ENCODE measurements at regions not wholly inside any gene's neighbourhood (a gene's known extent, or its start where the extent isn't known, plus 50 kb on each side); places are given as distances from the start of the nearest gene placed in this dataset.
"Not testable (repeated sequence)": the region's sequence is repeated elsewhere in the genome, so short reads cannot be mapped to it uniquely, and the experiment has no call there.

DNA sequence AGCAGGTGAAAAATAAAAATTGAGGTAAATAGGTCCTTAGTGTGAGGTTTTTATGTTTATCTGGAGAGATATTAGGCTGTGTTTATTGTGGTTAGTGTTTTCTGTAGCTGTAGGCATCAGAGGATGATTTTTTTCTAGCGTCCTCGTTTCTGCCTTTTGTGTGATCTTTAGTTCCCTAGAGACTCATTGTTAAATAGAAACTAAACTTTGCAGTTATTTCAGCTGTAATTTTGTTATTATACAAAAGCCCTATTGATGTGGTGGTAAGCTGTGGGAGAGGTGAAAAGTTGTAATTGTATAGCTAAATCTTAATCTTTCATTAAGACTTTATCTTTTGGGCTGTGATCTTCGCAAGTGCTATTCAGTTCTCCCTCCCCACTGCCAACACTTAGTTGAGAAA lies 340.3 kb downstream of the CYLC2 start:
- Mint-ChIP-seq H3K4me1 (no peaks in the 10 kb centered on the region), H3K27ac (no peak overlapping the region), H3K9me3 (peaks cover 0 to 5% (median 3%) of the 10 kb centered on the region in 7 donors), H3K27me3 (ENCODE audit: low read depth in 3 of 3) (peaks cover 0 to 1% (median 0%) of the 10 kb centered on the region in 3 donors), H3K4me3 (no peak overlapping the region), H3K36me3 (no peaks in the 10 kb centered on the region)
- Histone ChIP-seq H3K4me2 (replicated peaks; ENCODE audit: extremely low read depth, low read length, poor library complexity, severe bottlenecking) (no peak overlapping the region), H4K20me1 (ENCODE audit: insufficient read depth, low read length) (no peaks in the 10 kb centered on the region), H3K4me3 (replicated peaks in 1 of 3; ENCODE audit: low read depth in 2 of 3, low read length in 3 of 3) (no peak overlapping the region), H2AFZ (ENCODE audit: insufficient read depth, low read depth, low read length, poor library complexity, severe bottlenecking) (no peak overlapping the region), H3K4me1 (ENCODE audit: control insufficient read depth in 1 of 2, insufficient read depth in 2 of 2, low read length in 2 of 2) (no peaks in the 10 kb centered on the region), H3K27ac (ENCODE audit: low read depth in 1 of 2, low read length in 2 of 2) (no peak overlapping the region), H3K9me3 (replicated peaks in 1 of 2; ENCODE audit: control insufficient read depth in 1 of 2, insufficient read depth in 1 of 2, low read length in 2 of 2) (no peaks in the 10 kb centered on the region), H3K79me2 (ENCODE audit: insufficient read depth, low read length) (no peaks in the 10 kb centered on the region), H3K9ac (ENCODE audit: insufficient read depth, low read length, poor library complexity, severe bottlenecking) (no peak overlapping the region), H3K27me3 (ENCODE audit: control insufficient read depth in 2 of 2, insufficient read depth in 2 of 2, low read length in 2 of 2) (no peaks in the 10 kb centered on the region), H3K36me3 (replicated peaks in 1 of 2; ENCODE audit: control insufficient read depth in 1 of 2, insufficient read depth in 2 of 2, low read length in 2 of 2) (no peaks in the 10 kb centered on the region)
- WGBS (ENCODE audit: insufficient coverage): no CpG with 5 or more reads among the region's 3 CpGs
- intact Hi-C loops (cut with micrococcal nuclease): no loop called here
- DNase-seq: no peak
- TF ChIP-seq, protein P1, sequence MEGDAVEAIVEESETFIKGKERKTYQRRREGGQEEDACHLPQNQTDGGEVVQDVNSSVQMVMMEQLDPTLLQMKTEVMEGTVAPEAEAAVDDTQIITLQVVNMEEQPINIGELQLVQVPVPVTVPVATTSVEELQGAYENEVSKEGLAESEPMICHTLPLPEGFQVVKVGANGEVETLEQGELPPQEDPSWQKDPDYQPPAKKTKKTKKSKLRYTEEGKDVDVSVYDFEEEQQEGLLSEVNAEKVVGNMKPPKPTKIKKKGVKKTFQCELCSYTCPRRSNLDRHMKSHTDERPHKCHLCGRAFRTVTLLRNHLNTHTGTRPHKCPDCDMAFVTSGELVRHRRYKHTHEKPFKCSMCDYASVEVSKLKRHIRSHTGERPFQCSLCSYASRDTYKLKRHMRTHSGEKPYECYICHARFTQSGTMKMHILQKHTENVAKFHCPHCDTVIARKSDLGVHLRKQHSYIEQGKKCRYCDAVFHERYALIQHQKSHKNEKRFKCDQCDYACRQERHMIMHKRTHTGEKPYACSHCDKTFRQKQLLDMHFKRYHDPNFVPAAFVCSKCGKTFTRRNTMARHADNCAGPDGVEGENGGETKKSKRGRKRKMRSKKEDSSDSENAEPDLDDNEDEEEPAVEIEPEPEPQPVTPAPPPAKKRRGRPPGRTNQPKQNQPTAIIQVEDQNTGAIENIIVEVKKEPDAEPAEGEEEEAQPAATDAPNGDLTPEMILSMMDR (IDR thresholded peaks at IDR 0.05): no peak

GRCh38 chr9:103355000-103355399 lies 359.9 kb downstream of the CYLC2 start:
- Histone ChIP-seq H3K27me3 (ENCODE audit: control insufficient read depth in 2 of 2, insufficient read depth in 2 of 2, low read length in 2 of 2) (no peaks in the 10 kb centered on the region), H3K4me3 (replicated peaks in 1 of 3; ENCODE audit: low read depth in 2 of 3, low read length in 3 of 3) (no peak overlapping the region), H3K9me3 (replicated peaks in 1 of 2; ENCODE audit: control insufficient read depth in 1 of 2, insufficient read depth in 1 of 2, low read length in 2 of 2) (peaks cover 6 to 9% of the 10 kb centered on the region in 2 donors), H4K20me1 (ENCODE audit: insufficient read depth, low read length) (no peaks in the 10 kb centered on the region), H3K36me3 (replicated peaks in 1 of 2; ENCODE audit: control insufficient read depth in 1 of 2, insufficient read depth in 2 of 2, low read length in 2 of 2) (no peaks in the 10 kb centered on the region), H3K79me2 (ENCODE audit: insufficient read depth, low read length) (no peaks in the 10 kb centered on the region), H3K27ac (ENCODE audit: low read depth in 1 of 2, low read length in 2 of 2) (no peak overlapping the region), H3K4me1 (ENCODE audit: control insufficient read depth in 1 of 2, insufficient read depth in 2 of 2, low read length in 2 of 2) (no peaks in the 10 kb centered on the region), H3K4me2 (replicated peaks; ENCODE audit: extremely low read depth, low read length, poor library complexity, severe bottlenecking) (no peak overlapping the region), H2AFZ (ENCODE audit: insufficient read depth, low read depth, low read length, poor library complexity, severe bottlenecking) (no peak overlapping the region), H3K9ac (ENCODE audit: insufficient read depth, low read length, poor library complexity, severe bottlenecking) (no peak overlapping the region)
- Mint-ChIP-seq H3K27me3 (ENCODE audit: low read depth in 3 of 3) (peaks cover 0 to 2% (median 0%) of the 10 kb centered on the region in 3 donors), H3K9me3 (peaks cover 2 to 15% (median 6%) of the 10 kb centered on the region in 7 donors), H3K4me3 (no peak overlapping the region), H3K36me3 (no peaks in the 10 kb centered on the region), H3K4me1 (no peaks in the 10 kb centered on the region), H3K27ac (no peak overlapping the region)
- no peak for DNase-seq
- TF ChIP-seq, protein P1 (IDR thresholded peaks at IDR 0.05): no peak
- intact Hi-C loops (cut with micrococcal nuclease): no loop called here
- no CpG with 5 or more reads among the region's 2 CpGs for WGBS (ENCODE audit: insufficient coverage)

DNA sequence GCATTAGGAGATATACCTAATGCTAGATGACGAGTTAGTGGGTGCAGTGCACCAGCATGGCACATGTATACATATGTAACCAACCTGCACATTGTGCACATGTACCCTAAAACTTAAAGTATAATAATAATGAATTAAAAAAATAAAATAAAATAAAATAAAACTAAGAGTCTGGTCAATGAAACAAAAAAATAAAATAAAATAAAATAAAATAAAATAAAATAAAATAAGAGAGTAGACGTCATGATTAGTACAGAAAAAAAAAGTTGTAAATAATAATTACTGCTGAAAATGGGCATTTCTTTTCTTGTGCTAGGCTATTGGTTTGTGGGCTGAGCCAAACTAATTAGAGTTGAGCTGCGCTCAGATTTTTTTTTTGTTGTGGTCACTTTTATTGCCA lies 362.8 kb downstream of the CYLC2 start:
- H3K27ac Mint-ChIP-seq; H3K4me1 ChIP-seq (ENCODE audit: control insufficient read depth in 1 of 2, insufficient read depth in 2 of 2, low read length in 2 of 2); H3K27ac ChIP-seq (ENCODE audit: low read depth in 1 of 2, low read length in 2 of 2); H3K36me3 ChIP-seq (replicated peaks in 1 of 2; ENCODE audit: control insufficient read depth in 1 of 2, insufficient read depth in 2 of 2, low read length in 2 of 2); H3K27me3 Mint-ChIP-seq (ENCODE audit: low read depth in 3 of 3); H3K27me3 ChIP-seq (ENCODE audit: control insufficient read depth in 2 of 2, insufficient read depth in 2 of 2, low read length in 2 of 2); H3K9me3 ChIP-seq (replicated peaks in 1 of 2; ENCODE audit: control insufficient read depth in 1 of 2, insufficient read depth in 1 of 2, low read length in 2 of 2); DNase-seq; H3K36me3 Mint-ChIP-seq; H3K4me3 ChIP-seq (replicated peaks in 1 of 3; ENCODE audit: low read depth in 2 of 3, low read length in 3 of 3); H3K4me3 Mint-ChIP-seq; H2AFZ ChIP-seq (ENCODE audit: insufficient read depth, low read depth, low read length, poor library complexity, severe bottlenecking); H4K20me1 ChIP-seq (ENCODE audit: insufficient read depth, low read length); H3K9ac ChIP-seq (ENCODE audit: insufficient read depth, low read length, poor library complexity, severe bottlenecking); H3K4me1 Mint-ChIP-seq; H3K4me2 ChIP-seq (replicated peaks; ENCODE audit: extremely low read depth, low read length, poor library complexity, severe bottlenecking); H3K79me2 ChIP-seq (ENCODE audit: insufficient read depth, low read length); intact Hi-C loops (cut with micrococcal nuclease): not testable (repeated sequence)
- H3K9me3 Mint-ChIP-seq: peaks cover 2 to 15% (median 6%) of the 10 kb centered on the region in 7 donors
- WGBS (ENCODE audit: insufficient coverage): 100% methylated on average over 1 of the region's 3 CpGs
